Brain microvascular endothelial cell (primary cell): ENCODE measurements at regions not wholly inside any gene's neighbourhood (a gene's known extent, or its start where the extent isn't known, plus 50 kb on each side); places are given as distances from the start of the nearest gene placed in this dataset.

Experiments
- DNase-seq: peaks from one replicate; pipeline ENCODE4 v3.0.0-alpha.2; 2020
- H3K27ac ChIP-seq: fragments of 250-450 bp; sonication (Bioruptor Pico); 2 replicates; pipeline ENCODE4 v1.5.1; 2020; ENCODE audit warnings: mild to moderate bottlenecking, moderate library complexity
- H3K27me3 ChIP-seq: fragments of 250-450 bp; sonication (Bioruptor Pico); replicated peaks from 2 replicates; pipeline ENCODE4 v1.5.1; 2020; ENCODE audit warnings: mild to moderate bottlenecking
- H3K36me3 ChIP-seq: fragments of 250-450 bp; sonication (Bioruptor Pico); replicated peaks from 2 replicates; pipeline ENCODE4 v1.5.1; 2020; ENCODE audit warnings: mild to moderate bottlenecking
- H3K4me3 ChIP-seq: 2 replicates; pipeline ENCODE4 v1.5.1; 2011; ENCODE audit warnings: low read depth, mild to moderate bottlenecking, control low read depth, low read length, moderate library complexity
- CTCF ChIP-seq: IDR thresholded peaks from 2 replicates; pipeline ENCODE4 v1.5.1; 2011; ENCODE audit warnings: low read depth, mild to moderate bottlenecking, moderate library complexity, low read length, control low read depth, inconsistent platforms; ENCODE audit errors: missing control alignments
- in situ Hi-C: cut with HindIII; loops from 2 replicates; pipeline ENCODE4 v1.10.0; 2017; ENCODE audit warnings: low sequenced_read_pairs, low pct_ligation_motif_present

GRCh38 chr9:108193026-108193710, 662.6 kb downstream of the ACTL7B start:
- Histone ChIP-seq H3K27ac (no peak overlapping the region), H3K27me3 (no peaks in the 10 kb centered on the region), H3K36me3 (no peaks in the 10 kb centered on the region), H3K4me3 (no peak overlapping the region)
- no peak for TF ChIP-seq CTCF
- no peak for DNase-seq
- in situ Hi-C loops, result no loop called here

DNA sequence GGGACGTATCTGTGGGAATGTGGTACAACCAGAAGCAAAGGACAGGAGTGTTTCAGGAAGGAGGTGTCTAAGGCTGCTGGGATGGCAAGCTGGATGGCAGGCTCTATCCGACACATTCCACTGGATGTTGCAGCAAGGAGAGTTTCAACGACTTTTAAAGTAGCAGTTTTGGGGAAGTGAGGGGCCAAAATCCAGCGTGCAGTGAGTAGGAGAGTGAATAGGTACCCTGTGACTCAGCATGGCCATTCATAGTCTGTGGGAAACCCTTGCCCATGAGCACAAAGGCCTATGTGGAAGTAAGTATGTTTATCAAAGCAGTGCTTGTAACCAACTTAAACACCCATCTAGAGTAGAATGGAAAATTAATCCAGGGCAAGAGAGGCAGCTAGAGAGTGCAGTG, 664.7 kb downstream of the ACTL7B start:
- no peak for TF ChIP-seq CTCF
- no peaks in the 10 kb centered on the region for H3K36me3 ChIP-seq
- H3K27me3 ChIP-seq, result no peaks in the 10 kb centered on the region
- DNase-seq, result no peak
- in situ Hi-C loops, result no loop called here
- no peak overlapping the region for H3K4me3 ChIP-seq
- H3K27ac ChIP-seq, result no peak overlapping the region

- H3K27me3 ChIP-seq, result no peaks in the 10 kb centered on the region
- TF ChIP-seq CTCF, result no peak
- DNase-seq, result no peak
- H3K4me3 ChIP-seq, result no peak overlapping the region
- in situ Hi-C loops, result no loop called here
- H3K36me3 ChIP-seq, result no peaks in the 10 kb centered on the region
- no peak overlapping the region for H3K27ac ChIP-seq
Measured at GRCh38 chr9:108188976-108189375, 666.8 kb downstream of the ACTL7B start.

- in situ Hi-C loops, result no loop called here
- H3K4me3 ChIP-seq, result no peak overlapping the region
- H3K27ac ChIP-seq, result no peak overlapping the region
- DNase-seq, result no peak
- TF ChIP-seq CTCF, result no peak
- H3K36me3 ChIP-seq, result no peaks in the 10 kb centered on the region
- no peaks in the 10 kb centered on the region for H3K27me3 ChIP-seq
Measured at GRCh38 chr9:108188482-108188881, 667.3 kb downstream of the ACTL7B start.

GRCh38 chr9:108186642-108187395, 669.0 kb downstream of the ACTL7B start:
- Histone ChIP-seq H3K4me3 (no peak overlapping the region), H3K27ac (no peak overlapping the region), H3K27me3 (no peaks in the 10 kb centered on the region), H3K36me3 (no peaks in the 10 kb centered on the region)
- DNase-seq, result peak; percentile 7
- in situ Hi-C loops, result no loop called here
- no peak for TF ChIP-seq CTCF
